ENCODE measurements at regions not wholly inside any gene's neighbourhood (a gene's known extent, or its start where the extent isn't known, plus 50 kb on each side); places are given as distances from the start of the nearest gene placed in this dataset.

DNA sequence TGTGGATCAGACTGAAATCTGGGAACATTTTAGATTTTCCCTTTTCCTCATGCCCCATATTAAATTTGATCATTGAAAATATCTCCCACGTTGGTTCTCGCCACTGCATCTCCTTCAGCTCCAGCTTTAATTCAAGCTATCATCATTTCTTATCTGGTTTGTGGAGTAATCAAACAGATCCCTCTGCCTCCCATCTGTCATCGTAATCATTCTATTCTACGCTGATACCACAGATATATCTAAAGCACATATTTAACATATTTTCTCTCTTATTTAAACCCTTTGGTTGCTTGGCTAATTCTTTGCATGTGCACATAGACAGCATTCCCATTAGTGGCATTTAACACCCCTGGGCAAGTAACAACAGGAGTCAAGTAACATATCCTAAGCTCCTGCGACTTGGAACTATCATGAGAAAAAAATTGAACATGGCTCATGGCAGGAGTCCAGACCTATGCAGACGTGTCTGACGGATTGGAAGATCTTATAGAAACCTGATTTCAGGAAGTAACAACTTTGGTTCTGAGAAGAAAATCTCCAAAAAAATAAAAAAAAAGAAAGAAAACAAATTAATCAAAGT, 158.8 kb upstream of the KYNU start:
- CTCF ChIA-PET = no interaction called here

DNA sequence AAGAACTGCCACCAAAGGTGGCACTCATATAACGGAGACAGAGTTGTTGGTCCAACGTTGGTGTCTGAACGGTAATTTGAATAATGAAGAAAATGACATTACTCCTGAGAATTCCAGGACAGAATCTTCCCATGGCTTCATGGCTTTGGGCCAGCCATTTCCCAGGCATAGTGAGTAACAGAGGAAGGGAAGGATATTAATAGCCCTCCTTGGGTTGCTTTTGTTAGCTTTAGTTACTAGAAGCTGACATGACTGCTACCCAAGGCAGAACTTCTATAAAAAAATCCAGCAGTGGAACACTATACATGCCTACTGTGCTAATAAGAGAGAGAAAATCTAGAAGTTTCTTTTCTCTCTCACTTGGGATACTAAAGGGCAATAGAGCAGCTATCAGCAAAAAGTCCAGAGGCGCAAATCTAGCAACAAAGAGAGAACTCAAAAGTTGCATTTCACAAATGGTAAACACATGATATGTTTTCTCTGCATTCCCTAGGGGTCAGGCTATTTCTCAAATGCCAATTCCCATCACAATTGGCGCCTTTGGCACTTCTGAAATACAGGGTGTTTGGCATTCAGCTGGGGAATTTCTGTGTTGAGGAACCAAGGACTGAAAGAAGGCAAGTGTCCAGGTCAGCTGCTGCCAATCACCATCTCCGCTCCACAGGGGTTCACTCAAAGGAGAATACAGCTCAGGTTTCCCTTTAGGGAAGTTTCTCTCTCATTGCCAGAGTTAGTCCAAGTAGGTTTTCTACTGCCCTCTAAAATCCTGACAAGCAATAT, 160.8 kb upstream of the KYNU start:
- intact Hi-C loops (cut with micrococcal nuclease; ENCODE audit: unreplicated experiment) = no loop called here
- H3K4me3 ChIP-seq (ENCODE audit: low read depth, low read length) = no peak overlapping the region
- no TSS peak for BruUV-seq (replicated peaks)
- Mint-ChIP-seq H3K9me3 (ENCODE audit: unreplicated experiment) (no peaks in the 10 kb centered on the region), H3K36me3 (ENCODE audit: insufficient read depth, unreplicated experiment) (no peaks in the 10 kb centered on the region), H3K27me3 (ENCODE audit: insufficient read depth, unreplicated experiment) (no peaks in the 10 kb centered on the region), H3K27ac (ENCODE audit: unreplicated experiment) (no peak overlapping the region), H3K4me1 (ENCODE audit: low read depth, unreplicated experiment) (peaks cover 14% of the 10 kb centered on the region), H3K4me3 (ENCODE audit: unreplicated experiment) (no peak overlapping the region)
- peaks cover 23% of the 10 kb centered on the region for H3K4me1 ChIP-seq
- H3K36me3 ChIP-seq (ENCODE audit: control insufficient read depth, insufficient read depth, low read length) = no peaks in the 10 kb centered on the region
- ChIA-PET POLR2A (no interaction called here), CTCF (no interaction called here)
- no peak for DNase-seq
- no peaks in the 10 kb centered on the region for H3K27me3 ChIP-seq (replicated peaks; ENCODE audit: control insufficient read depth, insufficient read depth, low read length)
- peaks cover 2% of the 10 kb centered on the region for H3K9me3 ChIP-seq
- TF ChIP-seq, protein P1, sequence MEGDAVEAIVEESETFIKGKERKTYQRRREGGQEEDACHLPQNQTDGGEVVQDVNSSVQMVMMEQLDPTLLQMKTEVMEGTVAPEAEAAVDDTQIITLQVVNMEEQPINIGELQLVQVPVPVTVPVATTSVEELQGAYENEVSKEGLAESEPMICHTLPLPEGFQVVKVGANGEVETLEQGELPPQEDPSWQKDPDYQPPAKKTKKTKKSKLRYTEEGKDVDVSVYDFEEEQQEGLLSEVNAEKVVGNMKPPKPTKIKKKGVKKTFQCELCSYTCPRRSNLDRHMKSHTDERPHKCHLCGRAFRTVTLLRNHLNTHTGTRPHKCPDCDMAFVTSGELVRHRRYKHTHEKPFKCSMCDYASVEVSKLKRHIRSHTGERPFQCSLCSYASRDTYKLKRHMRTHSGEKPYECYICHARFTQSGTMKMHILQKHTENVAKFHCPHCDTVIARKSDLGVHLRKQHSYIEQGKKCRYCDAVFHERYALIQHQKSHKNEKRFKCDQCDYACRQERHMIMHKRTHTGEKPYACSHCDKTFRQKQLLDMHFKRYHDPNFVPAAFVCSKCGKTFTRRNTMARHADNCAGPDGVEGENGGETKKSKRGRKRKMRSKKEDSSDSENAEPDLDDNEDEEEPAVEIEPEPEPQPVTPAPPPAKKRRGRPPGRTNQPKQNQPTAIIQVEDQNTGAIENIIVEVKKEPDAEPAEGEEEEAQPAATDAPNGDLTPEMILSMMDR (IDR thresholded peaks at IDR 0.05; ENCODE audit: insufficient read depth in 1 of 2, low read depth in 1 of 2, low read length in 1 of 2, severe bottlenecking in 1 of 2, unreplicated experiment in 1 of 2) = no peak

More for the DNA sequence above, 158.8 kb upstream of the KYNU start:
- H3K9me3 Mint-ChIP-seq (ENCODE audit: unreplicated experiment) = no peaks in the 10 kb centered on the region
- peaks cover 3% of the 10 kb centered on the region for H3K9me3 ChIP-seq
- H3K36me3 Mint-ChIP-seq (ENCODE audit: insufficient read depth, unreplicated experiment) = no peaks in the 10 kb centered on the region
- intact Hi-C loops (cut with micrococcal nuclease; ENCODE audit: unreplicated experiment) = no loop called here
- no TSS peak for BruUV-seq (replicated peaks)
- no peak for DNase-seq
- H3K27ac Mint-ChIP-seq (ENCODE audit: unreplicated experiment) = no peak overlapping the region
- H3K4me3 Mint-ChIP-seq (ENCODE audit: unreplicated experiment) = no peak overlapping the region
- no peaks in the 10 kb centered on the region for H3K36me3 ChIP-seq (ENCODE audit: control insufficient read depth, insufficient read depth, low read length)
- no peaks in the 10 kb centered on the region for H3K27me3 Mint-ChIP-seq (ENCODE audit: insufficient read depth, unreplicated experiment)
- peaks cover 14% of the 10 kb centered on the region for H3K4me1 Mint-ChIP-seq (ENCODE audit: low read depth, unreplicated experiment)
- POLR2A ChIA-PET = no interaction called here
- H3K27me3 ChIP-seq (replicated peaks; ENCODE audit: control insufficient read depth, insufficient read depth, low read length) = no peaks in the 10 kb centered on the region
- TF ChIP-seq, protein P1 (IDR thresholded peaks at IDR 0.05; ENCODE audit: insufficient read depth in 1 of 2, low read depth in 1 of 2, low read length in 1 of 2, severe bottlenecking in 1 of 2, unreplicated experiment in 1 of 2) = no peak
- H3K4me3 ChIP-seq (ENCODE audit: low read depth, low read length) = no peak overlapping the region
- H3K4me1 ChIP-seq = peaks cover 23% of the 10 kb centered on the region

DNA sequence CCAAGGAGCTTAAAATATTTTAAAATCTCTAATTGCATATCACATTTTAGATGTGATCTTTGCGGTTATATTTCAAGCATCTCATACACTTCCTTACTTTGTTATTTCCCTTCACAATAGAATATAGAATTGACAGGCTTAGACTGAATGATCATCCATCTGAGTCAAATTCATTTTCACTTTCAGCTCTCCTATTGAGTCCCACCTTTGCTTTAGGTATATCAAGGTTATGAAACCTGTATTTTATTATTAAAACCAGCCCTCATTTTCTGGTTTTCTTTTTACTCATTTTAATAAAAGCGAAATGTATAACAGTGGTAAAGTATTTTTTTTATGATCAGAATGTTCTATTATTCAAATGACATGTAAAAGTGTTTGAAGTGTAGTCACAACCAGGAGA, 162.9 kb upstream of the KYNU start:
- Mint-ChIP-seq H3K9me3 (ENCODE audit: unreplicated experiment) (no peaks in the 10 kb centered on the region), H3K4me3 (ENCODE audit: unreplicated experiment) (no peak overlapping the region), H3K27ac (ENCODE audit: unreplicated experiment) (no peak overlapping the region), H3K27me3 (ENCODE audit: insufficient read depth, unreplicated experiment) (no peaks in the 10 kb centered on the region), H3K4me1 (ENCODE audit: low read depth, unreplicated experiment) (peaks cover 12% of the 10 kb centered on the region), H3K36me3 (ENCODE audit: insufficient read depth, unreplicated experiment) (no peaks in the 10 kb centered on the region)
- Histone ChIP-seq H3K36me3 (ENCODE audit: control insufficient read depth, insufficient read depth, low read length) (no peaks in the 10 kb centered on the region), H3K4me3 (ENCODE audit: low read depth, low read length) (no peak overlapping the region), H3K9me3 (no peaks in the 10 kb centered on the region; the same call in 1 of the 2 replicates), H3K4me1 (peaks cover 15% of the 10 kb centered on the region), H3K27me3 (replicated peaks; ENCODE audit: control insufficient read depth, insufficient read depth, low read length) (no peaks in the 10 kb centered on the region)
- DNase-seq = no peak
- intact Hi-C loops (cut with micrococcal nuclease; ENCODE audit: unreplicated experiment) = no loop called here
- CTCF ChIA-PET = no interaction called here
- TF ChIP-seq, protein P1 (IDR thresholded peaks at IDR 0.05; ENCODE audit: insufficient read depth in 1 of 2, low read depth in 1 of 2, low read length in 1 of 2, severe bottlenecking in 1 of 2, unreplicated experiment in 1 of 2) = no peak
- POLR2A ChIA-PET = no interaction called here
- BruUV-seq (replicated peaks) = no TSS peak

Data from Caco-2 (cell line).